ENCODE measurements at regions not wholly inside any gene's neighbourhood (a gene's known extent, or its start where the extent isn't known, plus 50 kb on each side); places are given as distances from the start of the nearest gene placed in this dataset.

DNA sequence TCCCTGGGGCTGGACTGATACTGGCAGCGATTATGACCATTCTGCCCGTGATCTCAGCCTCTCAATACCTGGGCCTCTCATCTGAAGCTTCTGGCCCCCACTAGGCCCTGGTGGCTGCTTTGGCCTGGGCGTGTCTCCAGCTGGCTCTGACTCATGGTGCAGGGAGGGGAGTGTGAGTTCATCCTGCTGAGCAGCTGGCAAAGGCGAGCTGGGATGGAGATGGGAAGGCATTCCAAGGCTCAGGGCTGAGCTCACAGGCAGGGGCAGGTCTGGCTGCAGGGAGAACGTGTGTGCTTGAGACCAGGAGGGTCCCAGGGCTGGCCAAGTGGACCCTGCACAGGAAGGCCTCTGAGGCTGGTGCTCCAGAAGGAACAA is 221.8 kb downstream of the TMEM121 start:
- H3K9me3 ChIP-seq (ENCODE audit: insufficient read depth in 2 of 2, low read depth in 1 of 2, low read length in 1 of 2): peaks cover 21 to 72% of the 10 kb centered on the region in 2 experiments
- H3K4me2 ChIP-seq (ENCODE audit: insufficient read depth in 1 of 2, low read depth in 2 of 2, low read length in 2 of 2): no peak overlapping the region
- H3K27ac ChIP-seq (ENCODE audit: low read depth, low read length): no peak overlapping the region
- DNase-seq (ENCODE audit: low read depth in 1 of 2, low spot score in 2 of 2) (no peak), FAIRE-seq (no peak)
- H3K4ac ChIP-seq (replicated peaks; ENCODE audit: insufficient read length, low read depth, low read length): no peak overlapping the region
- H3K79me1 ChIP-seq (ENCODE audit: low read depth, low read length): no peaks in the 10 kb centered on the region
- no peak overlapping the region for H3K9ac ChIP-seq (replicated peaks in 1 of 4; ENCODE audit: extremely low read depth in 1 of 4, low read depth in 3 of 4, low read length in 3 of 4)
- ChIA-PET CTCF (ENCODE audit: partially characterized antibody) (no interaction called here), POLR2A (ENCODE audit: partially characterized antibody) (no interaction called here)
- H3K4me1 ChIP-seq (replicated peaks in 1 of 4; ENCODE audit: control insufficient read depth in 3 of 4, insufficient read depth in 4 of 4, low read length in 3 of 4): no peaks in the 10 kb centered on the region
- H3K27me3 ChIP-seq (replicated peaks in 1 of 4; ENCODE audit: control insufficient read depth in 3 of 4, extremely low read depth in 1 of 4, insufficient read depth in 3 of 4, low read length in 3 of 4): no peaks in the 10 kb centered on the region
- H2AFZ ChIP-seq (ENCODE audit: low read length): no peak overlapping the region
- no peak overlapping the region for H2BK15ac ChIP-seq (ENCODE audit: low read length)
- H4K20me1 ChIP-seq (replicated peaks in 1 of 2; ENCODE audit: control insufficient read depth in 1 of 2, insufficient read depth in 2 of 2, low read length in 2 of 2): no peaks in the 10 kb centered on the region
- no peak overlapping the region for H3K56ac ChIP-seq (replicated peaks; ENCODE audit: insufficient read length, low read depth, low read length)
- no peak overlapping the region for H4K8ac ChIP-seq (ENCODE audit: extremely low read depth, insufficient read depth, low read length)
- WGBS, 2 experiments (ENCODE audit: extremely low coverage in 1 of 2, insufficient coverage in 1 of 2, insufficient read length in 1 of 2, insufficient replicate concordance in 2 of 2, low coverage in 1 of 2, low lambda C conversion rate in 2 of 2, missing lambda C conversion rate in 1 of 2): 66% methylated on average over 5 of the region's 5 CpGs; no CpG with 5 or more reads in 1 of the 2 experiments
- H3K18ac ChIP-seq (ENCODE audit: extremely low read depth, low read length): no peak overlapping the region
- no peak overlapping the region for H4K91ac ChIP-seq (replicated peaks; ENCODE audit: insufficient read length, low read length)
- no peak overlapping the region for H2AK5ac ChIP-seq (ENCODE audit: low read depth, low read length)
- H3K23ac ChIP-seq (ENCODE audit: insufficient read length): no peak overlapping the region
- no peak overlapping the region for H2BK20ac ChIP-seq (ENCODE audit: low read length)
- no peak overlapping the region for H3K14ac ChIP-seq (ENCODE audit: insufficient read length)
- no peak overlapping the region for H2BK120ac ChIP-seq (replicated peaks; ENCODE audit: low read depth, low read length)
- H3K23me2 ChIP-seq (ENCODE audit: low read depth, low read length): no peaks in the 10 kb centered on the region
- no peak overlapping the region for H3K4me3 ChIP-seq (ENCODE audit: extremely low read depth in 1 of 4, insufficient read depth in 2 of 4, low read depth in 3 of 4, low read length in 4 of 4)
- H3K79me2 ChIP-seq (ENCODE audit: control insufficient read depth in 1 of 2, insufficient read depth in 2 of 2, low read length in 2 of 2): no peaks in the 10 kb centered on the region
- TF ChIP-seq ASH2L (IDR thresholded peaks at IDR 0.05; ENCODE audit: low read length): no peak
- no peak for TF ChIP-seq KDM4A (IDR thresholded peaks at IDR 0.05; ENCODE audit: low read depth, low read length, severe bottlenecking)
- TF ChIP-seq, protein P1, sequence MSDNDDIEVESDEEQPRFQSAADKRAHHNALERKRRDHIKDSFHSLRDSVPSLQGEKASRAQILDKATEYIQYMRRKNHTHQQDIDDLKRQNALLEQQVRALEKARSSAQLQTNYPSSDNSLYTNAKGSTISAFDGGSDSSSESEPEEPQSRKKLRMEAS (IDR thresholded peaks at IDR 0.05): no peak
- TF ChIP-seq JUND (IDR thresholded peaks at IDR 0.05; ENCODE audit: low read length): no peak
- TF ChIP-seq POU5F1 (IDR thresholded peaks at IDR 0.05; ENCODE audit: low read depth, low read length): no peak
- no peak for TF ChIP-seq SP4 (IDR thresholded peaks at IDR 0.05; ENCODE audit: low read length)
- TF ChIP-seq CHD1 (IDR thresholded peaks at IDR 0.05; ENCODE audit: low read depth, low read length): no peak
- no peak for TF ChIP-seq POLR2AphosphoS5 (IDR thresholded peaks at IDR 0.05; ENCODE audit: low read depth, low read length)
- TF ChIP-seq KDM1A (IDR thresholded peaks at IDR 0.05; ENCODE audit: borderline replicate concordance, low read length): no peak
- no peak for TF ChIP-seq GABPA (IDR thresholded peaks at IDR 0.05; ENCODE audit: borderline replicate concordance, insufficient read depth, low read length)
- TF ChIP-seq CEBPB (IDR thresholded peaks at IDR 0.05; ENCODE audit: low read depth, low read length): no peak
- TF ChIP-seq ZNF274 (IDR thresholded peaks at IDR 0.05; ENCODE audit: borderline replicate concordance, extremely low read depth, low read length): no peak
- TF ChIP-seq RFX5 (IDR thresholded peaks at IDR 0.05; ENCODE audit: borderline replicate concordance, low read depth, low read length): no peak
- no peak for TF ChIP-seq SIN3A (conservative IDR thresholded peaks at IDR 0.05 in 1 of 2, IDR thresholded peaks at IDR 0.05 in 1 of 2; ENCODE audit: low read depth in 1 of 2, low read length in 2 of 2)
- no peak overlapping the region for H2BK5ac ChIP-seq (ENCODE audit: low read depth, low read length)
- no peak overlapping the region for H2BK12ac ChIP-seq (ENCODE audit: low read depth, low read length)
- no peak overlapping the region for H4K5ac ChIP-seq (ENCODE audit: insufficient read length, low read depth, low read length)
- no peaks in the 10 kb centered on the region for H3K36me3 ChIP-seq (ENCODE audit: control insufficient read depth in 2 of 4, insufficient read depth in 4 of 4, low read length in 3 of 4)

Data from H1 (cell line).